Fibroblast of peridontal ligament (primary cell): ENCODE measurements at regions not wholly inside any gene's neighbourhood (a gene's known extent, or its start where the extent isn't known, plus 50 kb on each side); places are given as distances from the start of the nearest gene placed in this dataset.
"Not testable (repeated sequence)": the region's sequence is repeated elsewhere in the genome, so short reads cannot be mapped to it uniquely, and the experiment has no call there.

ENCODE experiments used
- DNase-seq: peaks from one replicate; pipeline ENCODE4 v3.0.0-alpha.2; 2010; ENCODE audit errors: extremely low read depth

DNA sequence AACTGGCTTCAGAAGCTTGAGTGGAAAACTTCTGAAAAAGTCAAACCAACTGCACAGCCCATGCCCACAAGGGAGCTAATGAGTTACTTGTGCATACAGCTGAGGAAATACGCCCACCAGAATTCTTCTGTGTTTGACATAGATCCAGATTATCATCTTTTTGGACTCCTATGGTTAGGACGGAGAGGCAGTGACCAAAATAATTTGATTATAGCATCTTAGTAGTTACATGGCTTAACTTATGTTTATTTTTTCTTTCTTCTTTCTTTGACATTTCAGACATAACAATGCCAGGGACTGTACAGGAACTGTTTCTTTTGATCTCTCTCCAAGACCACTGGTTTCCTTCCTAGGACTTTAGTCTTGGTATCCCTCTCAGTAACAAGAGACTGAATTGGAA is 246.1 kb upstream of the RASGRP1 start:
- DNase-seq, result no peak

GRCh38 chr15:38814254-38814653 is 249.6 kb upstream of the RASGRP1 start:
- not testable (repeated sequence) for DNase-seq

GRCh38 chr15:38814891-38815290 is 250.3 kb upstream of the RASGRP1 start:
- no peak for DNase-seq

DNA sequence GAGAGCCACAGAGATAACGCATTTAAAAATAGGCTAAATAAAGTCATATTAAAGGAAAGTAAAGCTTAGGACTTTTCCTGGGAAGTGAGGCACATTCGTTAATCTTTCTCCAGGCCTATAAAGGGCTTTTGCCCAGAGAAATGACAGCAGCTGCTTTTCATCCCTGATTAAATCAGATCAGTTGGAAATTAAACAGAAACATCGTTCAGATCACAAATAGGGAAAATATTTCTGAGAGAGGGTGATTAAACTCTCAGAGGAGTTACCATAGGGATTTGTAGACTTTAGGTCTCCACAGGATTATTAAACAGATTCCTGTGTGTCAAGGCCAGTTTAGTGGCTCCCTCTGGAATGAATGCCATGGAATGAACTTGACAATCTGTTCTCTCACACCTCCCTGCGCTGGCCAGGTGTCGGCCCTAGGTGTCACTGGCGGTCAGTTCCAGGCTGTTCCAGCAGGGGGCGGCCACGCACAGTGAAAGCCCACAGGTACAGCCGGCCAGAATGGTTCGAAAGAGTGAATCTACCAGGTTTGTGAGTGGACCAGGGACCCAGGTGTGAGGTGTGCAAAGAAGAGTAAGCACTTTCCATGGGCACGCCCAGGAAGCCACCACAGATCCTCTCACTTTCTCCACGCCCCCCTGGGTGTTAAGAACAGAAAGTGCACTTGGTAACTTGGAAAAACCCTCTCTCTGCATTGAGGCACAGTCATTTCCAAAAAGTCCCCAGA is 253.0 kb upstream of the RASGRP1 start:
- peak; percentile 57 for DNase-seq

GRCh38 chr15:38818157-38818790 is 253.7 kb upstream of the RASGRP1 start:
- DNase-seq, result no peak

GRCh38 chr15:38819387-38819950 is 254.9 kb upstream of the RASGRP1 start:
- DNase-seq, result no peak

DNA sequence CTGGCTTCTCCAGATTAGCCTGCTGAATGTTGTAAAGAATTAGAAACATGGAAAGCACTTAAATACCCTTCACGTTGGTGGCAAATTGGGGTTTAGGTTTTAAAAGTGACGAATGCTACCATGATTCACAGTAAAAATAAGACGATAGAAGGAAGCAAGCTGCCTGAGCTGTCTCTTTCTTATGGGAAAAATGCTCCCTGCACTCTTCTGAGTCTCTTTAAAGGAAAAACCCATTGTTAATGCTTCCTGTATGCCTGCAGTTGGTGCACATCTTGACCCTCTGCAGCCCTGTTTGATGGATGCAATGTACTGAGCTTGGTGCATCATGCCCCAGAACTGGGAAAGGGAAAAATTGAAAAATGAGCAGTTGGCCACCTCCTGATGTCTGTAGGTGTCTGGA is 258.6 kb upstream of the RASGRP1 start:
- DNase-seq, result no peak

DNA sequence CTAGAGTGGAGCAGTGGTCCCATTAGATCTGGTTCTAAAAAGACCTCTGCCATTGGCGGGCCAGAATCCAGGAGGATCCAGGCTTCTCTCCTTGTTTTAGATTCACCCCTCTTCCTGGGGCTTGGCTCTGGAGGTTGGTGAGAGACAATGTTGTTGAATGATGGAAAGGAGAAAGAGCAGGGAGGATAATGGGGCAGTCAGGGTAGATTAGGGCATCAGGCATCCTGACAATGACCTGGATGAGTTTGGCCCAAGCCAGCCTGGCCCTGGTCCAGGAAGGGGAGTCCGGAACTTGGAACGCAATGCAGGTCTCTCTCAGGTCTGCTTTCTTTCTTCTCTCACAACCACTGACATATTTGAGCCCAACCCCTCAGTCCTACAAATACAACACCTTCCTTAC is 260.1 kb upstream of the RASGRP1 start:
- no peak for DNase-seq

GRCh38 chr15:38826880-38827279 is 262.3 kb upstream of the RASGRP1 start:
- DNase-seq, result peak; percentile 63

DNA sequence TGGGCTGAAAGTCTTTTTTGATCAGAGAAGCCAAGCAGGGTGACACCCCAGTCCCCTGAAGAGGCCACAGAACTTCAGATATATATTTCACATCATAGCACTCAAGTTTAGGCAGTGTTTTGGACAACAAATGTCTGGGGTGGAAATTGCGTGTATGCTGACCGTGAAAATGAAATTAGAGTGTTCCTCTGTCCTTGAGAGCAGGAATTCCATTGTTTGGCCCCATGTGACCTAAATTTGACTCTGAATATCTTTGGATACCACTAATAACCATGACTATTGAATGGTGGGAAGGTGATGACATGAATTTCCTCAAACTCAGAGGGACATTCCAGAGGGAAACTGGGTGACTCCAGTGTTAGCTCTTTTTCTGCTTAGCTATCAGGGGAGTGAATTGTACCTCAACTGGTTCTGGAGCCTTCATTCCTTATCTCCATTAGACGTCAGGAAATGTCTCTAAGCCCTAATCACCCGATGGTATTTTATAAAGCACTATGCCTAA is 263.5 kb upstream of the RASGRP1 start:
- DNase-seq, result no peak

- DNase-seq, result no peak
These were observed 264.5 kb upstream of the RASGRP1 start for GRCh38 chr15:38829086-38829485.

- DNase-seq, result no peak
These were observed 277.6 kb upstream of the RASGRP1 start for GRCh38 chr15:38842226-38842625.

- peak; percentile 87 for DNase-seq
These were observed 278.5 kb upstream of the RASGRP1 start for GRCh38 chr15:38843051-38843501.

DNA sequence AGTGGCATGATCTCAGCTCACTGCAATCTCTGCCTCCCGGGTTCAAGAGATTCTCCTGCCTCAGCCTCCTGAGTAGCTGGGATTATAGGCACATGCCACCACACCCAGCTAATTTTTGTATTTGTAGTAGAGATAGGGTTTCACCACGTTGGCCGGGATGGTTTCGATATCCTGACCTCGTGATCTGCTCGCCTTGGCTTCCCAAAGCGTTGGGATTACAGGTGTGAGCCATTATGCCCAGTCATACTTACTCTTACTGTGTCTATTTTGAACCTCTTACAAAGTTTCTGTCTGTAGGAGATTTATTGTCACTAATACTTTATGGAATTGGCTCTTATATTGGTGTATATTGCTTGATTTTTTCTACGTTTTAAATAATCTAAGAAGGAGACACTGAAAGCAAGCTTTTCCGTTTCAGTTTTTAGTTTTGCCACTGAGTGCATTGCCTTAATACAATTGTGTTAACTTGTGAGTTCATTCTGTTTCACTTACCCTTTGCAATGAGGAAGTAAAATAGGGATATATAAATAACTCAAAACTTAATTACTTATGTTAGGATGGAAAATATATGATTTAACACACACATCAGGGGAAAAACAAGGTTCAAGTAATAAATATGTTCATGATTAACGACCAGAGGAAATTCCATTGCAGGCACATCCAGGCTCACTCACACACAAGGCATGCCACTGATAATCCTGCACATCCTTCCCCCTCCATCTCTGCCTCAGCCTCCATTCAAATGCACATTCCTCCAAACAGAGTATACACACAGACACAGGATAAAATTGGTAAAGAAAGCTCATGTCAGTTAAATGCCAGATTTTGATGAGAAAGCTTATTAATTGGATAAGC is 279.3 kb upstream of the RASGRP1 start:
- peak; percentile 43 for DNase-seq

DNA sequence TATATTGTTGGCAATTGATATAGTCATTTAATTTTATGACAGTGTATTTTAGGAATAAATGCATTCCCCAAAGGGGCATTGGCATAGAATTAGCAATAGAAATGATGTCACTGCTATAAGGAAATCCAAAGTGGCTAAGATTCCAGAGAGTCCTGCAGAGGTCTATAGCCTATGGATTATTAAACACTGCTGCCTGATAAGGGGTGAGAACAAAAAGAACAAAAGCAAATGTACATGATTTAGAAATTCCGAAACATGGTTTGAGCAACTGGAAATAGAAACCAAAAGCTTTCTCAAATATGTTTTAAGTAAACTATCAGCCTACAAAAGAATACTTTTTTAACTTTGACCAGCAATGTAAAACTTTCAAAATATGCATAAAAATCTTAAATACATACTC is 280.1 kb upstream of the RASGRP1 start:
- DNase-seq, result peak; percentile 64

GRCh38 chr15:38846346-38846745 is 281.7 kb upstream of the RASGRP1 start:
- no peak for DNase-seq

DNA sequence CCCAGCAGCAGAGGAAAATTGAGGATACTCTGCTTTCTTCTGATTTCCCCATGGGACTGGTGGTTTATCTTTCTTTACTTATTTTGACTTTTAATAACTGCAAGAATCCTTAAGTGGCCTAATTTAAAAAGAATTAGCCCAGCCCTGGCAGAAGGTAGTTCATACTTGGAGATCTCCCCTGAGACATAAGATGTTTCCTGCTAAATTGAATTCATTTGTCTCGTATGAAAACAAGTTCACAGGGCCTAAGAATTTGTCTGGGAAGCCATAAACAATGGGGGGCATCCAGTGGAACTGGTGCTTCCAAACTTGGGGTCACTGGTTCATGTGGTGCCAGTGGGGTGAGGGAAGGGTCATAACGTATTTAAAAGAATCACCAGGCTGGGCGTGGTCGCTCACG is 283.1 kb upstream of the RASGRP1 start:
- DNase-seq, result no peak

GRCh38 chr15:38849046-38849445 is 284.4 kb upstream of the RASGRP1 start:
- DNase-seq, result no peak

- not testable (repeated sequence) for DNase-seq
These were observed 287.6 kb upstream of the RASGRP1 start for GRCh38 chr15:38852188-38852587.

DNA sequence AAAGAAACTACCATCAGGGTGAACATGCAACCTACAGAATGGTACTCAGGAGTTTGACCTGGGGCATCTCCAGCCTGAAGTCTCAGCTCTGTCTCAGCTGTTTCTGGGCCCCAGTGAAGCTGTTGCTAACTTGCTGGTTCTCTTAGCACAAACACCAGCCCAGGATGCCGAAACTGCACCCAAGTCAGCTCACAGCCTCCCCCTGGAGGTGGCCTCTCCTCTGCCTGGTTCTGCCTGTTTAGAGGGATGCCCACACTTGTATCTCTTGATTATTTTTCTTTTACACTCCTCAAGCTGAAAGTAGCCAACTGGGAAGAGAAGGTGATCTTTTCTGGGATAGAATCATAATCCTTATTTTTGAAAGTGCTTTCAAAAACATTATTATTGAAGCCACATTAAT is 289.0 kb upstream of the RASGRP1 start:
- DNase-seq, result peak; percentile 40

GRCh38 chr15:38854506-38854905 is 289.9 kb upstream of the RASGRP1 start:
- no peak for DNase-seq

DNA sequence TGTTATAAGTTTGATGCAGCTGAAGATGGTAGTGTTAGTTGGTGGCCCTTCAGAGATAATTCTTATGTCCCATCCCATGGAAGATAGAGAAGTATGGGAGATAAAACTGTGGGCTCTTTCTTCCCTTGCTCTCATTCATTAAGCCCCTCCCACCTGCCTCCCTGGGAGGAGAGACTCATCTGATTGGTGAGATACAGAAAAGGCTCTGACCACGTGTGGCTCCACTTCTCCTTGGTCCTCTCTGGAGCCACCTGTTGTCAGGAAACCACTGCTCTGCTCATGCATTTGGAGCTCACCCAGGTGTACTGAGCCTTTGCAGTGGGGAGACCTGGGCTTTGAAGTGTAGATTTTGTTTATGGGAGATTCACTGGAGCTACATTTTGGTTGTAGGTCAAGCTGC is 293.2 kb upstream of the RASGRP1 start:
- no peak for DNase-seq
